ENCODE measurements at regions not wholly inside any gene's neighbourhood (a gene's known extent, or its start where the extent isn't known, plus 50 kb on each side); places are given as distances from the start of the nearest gene placed in this dataset.

DNA sequence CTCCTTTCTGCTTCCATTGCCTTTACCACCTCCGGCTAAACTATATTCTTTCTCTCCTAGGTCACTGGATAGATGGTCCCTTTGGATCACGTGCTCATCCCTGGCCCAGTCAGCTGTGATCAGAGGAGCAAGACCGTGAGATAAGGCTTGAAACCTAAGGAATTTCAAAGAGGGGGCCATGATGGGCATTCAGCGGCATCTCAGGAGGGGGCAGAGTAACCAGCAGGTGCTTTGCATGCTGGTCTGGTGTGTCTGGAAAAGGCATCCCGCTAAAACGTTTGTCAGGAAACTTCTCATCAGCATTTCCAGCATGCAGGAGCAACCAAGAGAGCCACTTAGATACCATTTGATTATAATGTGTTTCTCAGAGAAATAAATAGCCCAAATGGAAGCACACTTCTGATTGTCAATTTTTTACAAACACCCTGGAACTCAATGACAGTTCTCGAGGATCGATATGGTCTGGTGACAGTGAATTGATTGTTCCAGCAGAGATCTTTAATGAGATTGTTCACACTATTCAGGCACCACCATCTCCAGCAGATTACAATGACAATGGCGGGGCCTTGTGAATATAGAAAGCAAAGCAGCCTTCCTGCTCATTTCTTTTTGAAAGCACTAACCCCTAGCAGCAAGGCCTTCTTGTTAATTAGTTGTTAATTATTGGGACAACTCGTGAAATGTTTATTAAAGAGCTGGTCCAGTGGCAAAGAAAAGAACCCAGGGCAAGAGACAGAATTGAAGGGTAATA is 327.1 kb downstream of the PTTG2 start:
- H3K4me3 ChIP-seq (ENCODE audit: low read depth, low read length): no peak overlapping the region
- TF ChIP-seq, protein P1, sequence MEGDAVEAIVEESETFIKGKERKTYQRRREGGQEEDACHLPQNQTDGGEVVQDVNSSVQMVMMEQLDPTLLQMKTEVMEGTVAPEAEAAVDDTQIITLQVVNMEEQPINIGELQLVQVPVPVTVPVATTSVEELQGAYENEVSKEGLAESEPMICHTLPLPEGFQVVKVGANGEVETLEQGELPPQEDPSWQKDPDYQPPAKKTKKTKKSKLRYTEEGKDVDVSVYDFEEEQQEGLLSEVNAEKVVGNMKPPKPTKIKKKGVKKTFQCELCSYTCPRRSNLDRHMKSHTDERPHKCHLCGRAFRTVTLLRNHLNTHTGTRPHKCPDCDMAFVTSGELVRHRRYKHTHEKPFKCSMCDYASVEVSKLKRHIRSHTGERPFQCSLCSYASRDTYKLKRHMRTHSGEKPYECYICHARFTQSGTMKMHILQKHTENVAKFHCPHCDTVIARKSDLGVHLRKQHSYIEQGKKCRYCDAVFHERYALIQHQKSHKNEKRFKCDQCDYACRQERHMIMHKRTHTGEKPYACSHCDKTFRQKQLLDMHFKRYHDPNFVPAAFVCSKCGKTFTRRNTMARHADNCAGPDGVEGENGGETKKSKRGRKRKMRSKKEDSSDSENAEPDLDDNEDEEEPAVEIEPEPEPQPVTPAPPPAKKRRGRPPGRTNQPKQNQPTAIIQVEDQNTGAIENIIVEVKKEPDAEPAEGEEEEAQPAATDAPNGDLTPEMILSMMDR (IDR thresholded peaks at IDR 0.05; ENCODE audit: low read depth, low read length): no peak

DNA sequence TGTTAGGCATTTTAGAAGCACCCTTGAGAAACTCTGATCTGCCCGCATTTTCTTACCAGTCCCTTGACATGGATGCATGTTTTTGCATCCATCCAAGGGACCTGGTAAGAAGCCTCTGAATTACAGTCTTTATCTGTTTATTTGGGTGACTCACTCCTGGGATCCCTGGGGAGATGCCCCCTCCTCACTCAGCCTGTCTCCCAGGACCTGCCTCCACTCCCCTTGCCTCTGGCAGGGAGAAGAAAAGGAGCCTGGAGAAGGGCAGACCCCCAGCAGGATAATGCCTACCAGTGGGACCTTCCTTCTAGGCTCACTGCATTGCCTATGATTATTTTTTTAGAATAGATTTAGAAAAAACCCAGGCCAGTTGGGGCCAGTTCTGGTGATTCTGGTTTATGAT is 329.4 kb downstream of the PTTG2 start:
- H3K4me3 ChIP-seq (ENCODE audit: low read depth, low read length): no peak overlapping the region
- TF ChIP-seq, protein P1 (IDR thresholded peaks at IDR 0.05; ENCODE audit: low read depth, low read length): no peak

DNA sequence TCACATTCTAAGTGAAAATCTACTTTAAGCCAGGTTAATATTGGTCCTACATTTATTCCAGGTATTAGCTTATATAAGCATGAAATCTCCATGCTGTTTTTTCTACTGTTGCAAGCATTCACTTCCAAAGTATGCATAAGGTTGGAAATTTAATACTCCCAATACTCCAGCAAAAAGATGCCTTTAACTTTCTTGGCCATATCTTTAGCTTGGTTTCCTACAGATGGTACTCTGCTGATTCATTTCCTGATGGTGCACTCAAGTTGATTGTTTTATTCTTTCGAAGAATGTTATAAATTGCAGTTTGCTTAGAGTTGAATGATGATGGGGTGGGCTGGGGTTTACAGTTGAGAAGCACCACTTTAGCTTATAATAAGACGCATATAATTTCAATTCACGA is 330.2 kb downstream of the PTTG2 start:
- H3K4me3 ChIP-seq (ENCODE audit: low read depth, low read length): no peak overlapping the region
- TF ChIP-seq, protein P1 (IDR thresholded peaks at IDR 0.05; ENCODE audit: low read depth, low read length): no peak

DNA sequence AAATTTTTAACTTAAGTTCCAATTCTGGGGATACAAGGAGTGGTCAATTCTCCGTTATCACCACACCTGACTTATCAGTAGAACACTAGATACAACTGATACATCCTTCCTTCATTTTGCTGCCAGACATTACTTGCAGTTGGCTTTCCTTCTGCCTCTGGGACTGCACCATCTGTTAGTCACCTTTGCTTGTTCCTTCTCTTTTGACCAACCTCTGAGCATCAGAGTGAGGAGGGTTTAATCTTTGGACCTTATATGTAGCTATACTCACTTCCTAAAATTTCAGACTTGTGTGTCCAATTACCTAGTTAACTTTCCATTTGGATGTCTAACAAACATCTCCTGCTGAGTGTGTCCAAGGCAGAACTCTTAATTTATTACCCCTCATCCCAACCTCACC is 330.7 kb downstream of the PTTG2 start:
- TF ChIP-seq, protein P1 (IDR thresholded peaks at IDR 0.05; ENCODE audit: low read depth, low read length): no peak
- H3K4me3 ChIP-seq (ENCODE audit: low read depth, low read length): no peak overlapping the region

DNA sequence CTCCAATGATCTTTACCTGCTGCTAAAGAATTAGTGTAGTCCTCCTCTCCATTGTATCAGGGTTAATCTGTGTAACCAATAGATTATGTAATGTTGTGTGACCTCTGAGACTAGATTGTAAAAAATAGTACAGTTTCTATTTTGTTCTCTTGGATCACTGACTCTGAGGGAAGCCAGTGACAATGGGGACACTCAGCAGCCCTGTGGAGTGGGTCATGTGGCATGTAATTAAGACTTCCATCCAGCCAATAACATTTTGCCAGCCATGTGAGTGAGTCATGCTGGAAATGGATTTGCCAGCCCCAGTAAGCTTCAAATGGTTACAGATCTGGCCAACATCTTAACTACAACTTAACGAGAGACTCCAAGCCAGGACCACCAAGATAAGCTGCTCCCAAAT is 332.3 kb downstream of the PTTG2 start:
- no peak overlapping the region for H3K4me3 ChIP-seq (ENCODE audit: low read depth, low read length)
- TF ChIP-seq, protein P1 (IDR thresholded peaks at IDR 0.05; ENCODE audit: low read depth, low read length): no peak

DNA sequence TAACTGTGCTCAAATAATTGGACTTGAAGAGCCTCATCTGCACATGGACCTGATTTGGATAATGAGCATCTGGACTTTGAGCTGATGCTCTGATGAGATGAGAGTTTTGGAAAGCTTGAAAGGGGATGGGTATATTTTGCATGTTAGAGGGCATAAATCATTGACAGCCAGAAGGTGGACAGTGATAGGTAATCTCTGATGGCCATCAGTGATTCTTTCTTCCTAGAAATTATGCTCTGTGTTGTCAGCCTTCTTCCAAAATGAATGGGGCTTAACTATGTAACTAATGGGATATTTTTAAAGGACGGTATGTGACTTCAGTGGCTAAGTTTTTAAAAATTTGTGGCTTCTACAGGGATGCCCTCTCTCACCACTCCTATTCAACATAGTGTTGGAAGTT is 334.0 kb downstream of the PTTG2 start:
- no peak overlapping the region for H3K4me3 ChIP-seq (ENCODE audit: low read depth, low read length)
- TF ChIP-seq, protein P1 (IDR thresholded peaks at IDR 0.05; ENCODE audit: low read depth, low read length): no peak

DNA sequence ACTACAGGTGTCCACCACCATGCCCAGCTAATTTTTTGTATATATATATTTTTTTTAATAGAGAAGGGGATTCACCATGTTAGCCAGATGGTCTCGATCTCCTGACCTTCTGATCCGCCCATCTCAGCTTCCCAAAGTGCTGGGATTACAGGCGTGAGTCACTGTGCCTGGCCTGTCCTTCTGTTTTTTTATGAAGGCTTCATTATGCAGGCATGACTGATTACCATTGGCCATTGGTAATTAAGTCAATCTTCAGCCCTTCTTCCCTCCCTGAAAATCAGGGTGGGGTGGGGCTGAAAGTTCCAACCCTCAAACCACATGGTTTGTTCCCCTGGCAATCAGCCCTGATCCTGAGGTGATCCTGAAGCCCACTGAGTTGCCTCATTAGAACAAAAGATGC is 336.9 kb downstream of the PTTG2 start:
- no peak overlapping the region for H3K4me3 ChIP-seq (ENCODE audit: low read depth, low read length)
- TF ChIP-seq, protein P1 (IDR thresholded peaks at IDR 0.05; ENCODE audit: low read depth, low read length): no peak

Data from WI38 (cell line).